ENCODE measurements at regions not wholly inside any gene's neighbourhood (a gene's known extent, or its start where the extent isn't known, plus 50 kb on each side); places are given as distances from the start of the nearest gene placed in this dataset.

GRCh38 chr9:134224127-134224526 is 59.8 kb upstream of the RNU6ATAC start:
- H3K4me3 Mint-ChIP-seq, result no peak overlapping the region
- H3K4me1 Mint-ChIP-seq (ENCODE audit: low read depth), result no peaks in the 10 kb centered on the region
- no peaks in the 10 kb centered on the region for H3K36me3 Mint-ChIP-seq (ENCODE audit: low read depth)
- no peak for DNase-seq
- no peaks in the 10 kb centered on the region for H3K27me3 Mint-ChIP-seq
- no peaks in the 10 kb centered on the region for H3K9me3 Mint-ChIP-seq
- no peak overlapping the region for H3K27ac Mint-ChIP-seq

- no peaks in the 10 kb centered on the region for H3K9me3 Mint-ChIP-seq
- DNase-seq, result no peak
- H3K4me1 Mint-ChIP-seq (ENCODE audit: low read depth), result no peaks in the 10 kb centered on the region
- no peaks in the 10 kb centered on the region for H3K36me3 Mint-ChIP-seq (ENCODE audit: low read depth)
- H3K4me3 Mint-ChIP-seq, result no peak overlapping the region
- no peaks in the 10 kb centered on the region for H3K27me3 Mint-ChIP-seq
- H3K27ac Mint-ChIP-seq, result no peak overlapping the region
Measured at GRCh38 chr9:134224567-134225093, 60.3 kb upstream of the RNU6ATAC start.

- H3K4me3 Mint-ChIP-seq, result no peak overlapping the region
- H3K36me3 Mint-ChIP-seq (ENCODE audit: low read depth), result no peaks in the 10 kb centered on the region
Measured at GRCh38 chr9:134225186-134225585, 60.8 kb upstream of the RNU6ATAC start.

GRCh38 chr9:134225816-134226215 is 61.5 kb upstream of the RNU6ATAC start:
- no peaks in the 10 kb centered on the region for H3K4me1 Mint-ChIP-seq (ENCODE audit: low read depth)
- no peaks in the 10 kb centered on the region for H3K9me3 Mint-ChIP-seq
- DNase-seq, result no peak
- no peaks in the 10 kb centered on the region for H3K36me3 Mint-ChIP-seq (ENCODE audit: low read depth)
- H3K4me3 Mint-ChIP-seq, result no peak overlapping the region
- H3K27ac Mint-ChIP-seq, result no peak overlapping the region
- no peaks in the 10 kb centered on the region for H3K27me3 Mint-ChIP-seq

More at GRCh38 chr9:134225186-134225585, 60.8 kb upstream of the RNU6ATAC start:
- no peaks in the 10 kb centered on the region for H3K9me3 Mint-ChIP-seq
- DNase-seq, result no peak
- H3K4me1 Mint-ChIP-seq (ENCODE audit: low read depth), result no peaks in the 10 kb centered on the region
- no peaks in the 10 kb centered on the region for H3K27me3 Mint-ChIP-seq
- no peak overlapping the region for H3K27ac Mint-ChIP-seq

GRCh38 chr9:134226221-134226930 is 62.0 kb upstream of the RNU6ATAC start:
- no peaks in the 10 kb centered on the region for H3K9me3 Mint-ChIP-seq
- no peak overlapping the region for H3K4me3 Mint-ChIP-seq
- no peaks in the 10 kb centered on the region for H3K36me3 Mint-ChIP-seq (ENCODE audit: low read depth)
- H3K27me3 Mint-ChIP-seq, result no peaks in the 10 kb centered on the region
- no peaks in the 10 kb centered on the region for H3K4me1 Mint-ChIP-seq (ENCODE audit: low read depth)
- DNase-seq, result no peak
- H3K27ac Mint-ChIP-seq, result no peak overlapping the region

GRCh38 chr9:134227451-134228411 is 63.4 kb upstream of the RNU6ATAC start:
- H3K27ac Mint-ChIP-seq, result no peak overlapping the region
- DNase-seq, result no peak
- H3K4me3 Mint-ChIP-seq, result no peak overlapping the region
- H3K36me3 Mint-ChIP-seq (ENCODE audit: low read depth), result no peaks in the 10 kb centered on the region
- no peaks in the 10 kb centered on the region for H3K4me1 Mint-ChIP-seq (ENCODE audit: low read depth)
- H3K9me3 Mint-ChIP-seq, result no peaks in the 10 kb centered on the region
- no peaks in the 10 kb centered on the region for H3K27me3 Mint-ChIP-seq

- Mint-ChIP-seq H3K4me1 (ENCODE audit: low read depth) (no peaks in the 10 kb centered on the region), H3K9me3 (no peaks in the 10 kb centered on the region), H3K27me3 (no peaks in the 10 kb centered on the region), H3K27ac (no peak overlapping the region), H3K4me3 (no peak overlapping the region), H3K36me3 (ENCODE audit: low read depth) (no peaks in the 10 kb centered on the region)
- no peak for DNase-seq
Measured at GRCh38 chr9:134228649-134229048, 64.3 kb upstream of the RNU6ATAC start.

- H3K9me3 Mint-ChIP-seq, result no peaks in the 10 kb centered on the region
- no peak overlapping the region for H3K4me3 Mint-ChIP-seq
- DNase-seq, result no peak
- no peaks in the 10 kb centered on the region for H3K27me3 Mint-ChIP-seq
- H3K27ac Mint-ChIP-seq, result no peak overlapping the region
- no peaks in the 10 kb centered on the region for H3K4me1 Mint-ChIP-seq (ENCODE audit: low read depth)
- H3K36me3 Mint-ChIP-seq (ENCODE audit: low read depth), result no peaks in the 10 kb centered on the region
Measured at GRCh38 chr9:134229466-134230091, 65.2 kb upstream of the RNU6ATAC start.

- H3K27ac Mint-ChIP-seq, result no peak overlapping the region
- no peaks in the 10 kb centered on the region for H3K36me3 Mint-ChIP-seq (ENCODE audit: low read depth)
- H3K4me1 Mint-ChIP-seq (ENCODE audit: low read depth), result no peaks in the 10 kb centered on the region
- no peaks in the 10 kb centered on the region for H3K9me3 Mint-ChIP-seq
- H3K4me3 Mint-ChIP-seq, result no peak overlapping the region
- no peaks in the 10 kb centered on the region for H3K27me3 Mint-ChIP-seq
- DNase-seq, result no peak
Measured at GRCh38 chr9:134230092-134230941, 66.0 kb upstream of the RNU6ATAC start.

GRCh38 chr9:134230942-134231325 is 66.6 kb upstream of the RNU6ATAC start:
- Mint-ChIP-seq H3K4me1 (ENCODE audit: low read depth) (no peaks in the 10 kb centered on the region), H3K27me3 (no peaks in the 10 kb centered on the region), H3K9me3 (no peaks in the 10 kb centered on the region), H3K36me3 (ENCODE audit: low read depth) (no peaks in the 10 kb centered on the region), H3K27ac (no peak overlapping the region), H3K4me3 (no peak overlapping the region)
- DNase-seq, result no peak

- no peak overlapping the region for H3K27ac Mint-ChIP-seq
- H3K4me3 Mint-ChIP-seq, result no peak overlapping the region
- H3K36me3 Mint-ChIP-seq (ENCODE audit: low read depth), result no peaks in the 10 kb centered on the region
- no peaks in the 10 kb centered on the region for H3K9me3 Mint-ChIP-seq
- H3K27me3 Mint-ChIP-seq, result no peaks in the 10 kb centered on the region
- no peak for DNase-seq
- no peaks in the 10 kb centered on the region for H3K4me1 Mint-ChIP-seq (ENCODE audit: low read depth)
Measured at GRCh38 chr9:134231330-134231745, 67.0 kb upstream of the RNU6ATAC start.

GRCh38 chr9:134231767-134232166 is 67.4 kb upstream of the RNU6ATAC start:
- H3K27me3 Mint-ChIP-seq, result no peaks in the 10 kb centered on the region
- H3K9me3 Mint-ChIP-seq, result no peaks in the 10 kb centered on the region
- no peak overlapping the region for H3K4me3 Mint-ChIP-seq
- DNase-seq, result no peak
- H3K36me3 Mint-ChIP-seq (ENCODE audit: low read depth), result no peaks in the 10 kb centered on the region
- H3K4me1 Mint-ChIP-seq (ENCODE audit: low read depth), result no peaks in the 10 kb centered on the region
- H3K27ac Mint-ChIP-seq, result no peak overlapping the region

- no peak overlapping the region for H3K4me3 Mint-ChIP-seq
- H3K4me1 Mint-ChIP-seq (ENCODE audit: low read depth), result no peaks in the 10 kb centered on the region
- no peaks in the 10 kb centered on the region for H3K36me3 Mint-ChIP-seq (ENCODE audit: low read depth)
- peaks cover 2% of the 10 kb centered on the region for H3K27me3 Mint-ChIP-seq
- H3K27ac Mint-ChIP-seq, result no peak overlapping the region
- H3K9me3 Mint-ChIP-seq, result no peaks in the 10 kb centered on the region
- DNase-seq, result no peak
Measured at GRCh38 chr9:134233022-134233421, 68.7 kb upstream of the RNU6ATAC start.

Data from activated T-cell treated with anti-CD3 and anti-CD28 coated beads, Interleukin-2, amount 50 U/mL, for 24 hours (primary cell).